A549 (cell line): ENCODE measurements at regions not wholly inside any gene's neighbourhood (a gene's known extent, or its start where the extent isn't known, plus 50 kb on each side); places are given as distances from the start of the nearest gene placed in this dataset.

Experiments used
- CBX2 ChIP-seq: fragments of 200-600 bp; sonication (generic); IDR thresholded peaks from 2 replicates; pipeline ENCODE4 v1.6.1; 2016; ENCODE audit warnings: low read depth, mild to moderate bottlenecking, borderline replicate concordance
- CTCF ChIP-seq: fragments of >200 bp; sonication (Bioruptor Twin); formaldehyde crosslinking; IDR thresholded peaks from 3 replicates; pipeline ENCODE4 v1.5.1; 2016
- HOXA7 ChIP-seq: fragments of 250-450 bp; sonication (Bioruptor Pico); IDR thresholded peaks from 2 replicates; pipeline ENCODE4 v1.5.0; 2020; ENCODE audit warnings: mild to moderate bottlenecking, moderate library complexity
- JUNB ChIP-seq: fragments of >200 bp; sonication (Bioruptor Twin); formaldehyde crosslinking; IDR thresholded peaks from 2 replicates; pipeline ENCODE4 v1.6.1; 2016
- KDM5A ChIP-seq: fragments of 200-600 bp; sonication (generic); IDR thresholded peaks from 2 replicates; pipeline ENCODE4 v1.6.1; 2016; ENCODE audit warnings: antibody characterized with exemption, mild to moderate bottlenecking
- MAFK ChIP-seq: fragments of 450-650 bp; IDR thresholded peaks from 2 replicates; pipeline ENCODE4 v1.6.1; 2014; ENCODE audit not compliant: partially characterized antibody
- MAX ChIP-seq: IDR thresholded peaks from 2 replicates; pipeline ENCODE4 v1.6.1; 2012
- NR3C1 ChIP-seq: fragments of >200 bp; sonication (Bioruptor Twin); formaldehyde crosslinking; IDR thresholded peaks from 3 replicates; pipeline ENCODE4 v1.6.1; 2017
- POLR2A ChIP-seq: IDR thresholded peaks from 2 replicates; pipeline ENCODE4 v1.6.1; 2012; ENCODE audit warnings: mild to moderate bottlenecking, low read length
- RAD21 ChIP-seq, 2 experiments: fragments of >200 bp in 1 of 2; sonication (Bioruptor Twin) in 1 of 2; formaldehyde crosslinking in 1 of 2; IDR thresholded peaks in 1 of 2; conservative IDR thresholded peaks in 1 of 2; 2 replicates in 1 of 2; 3 replicates in 1 of 2; pipeline ENCODE4 v1.6.1; 2012 to 2018; ENCODE audit warnings: inconsistent platforms in 1 of 2
- RCOR1 ChIP-seq: fragments of 150-350 bp; IDR thresholded peaks from 2 replicates; pipeline ENCODE4 v1.6.1; 2014; ENCODE audit warnings: antibody characterized with exemption, low read length, low read depth
- RFX5 ChIP-seq: fragments of 450-650 bp; IDR thresholded peaks from 2 replicates; pipeline ENCODE4 v1.7.1; 2014; ENCODE audit warnings: antibody characterized with exemption, mild to moderate bottlenecking, moderate library complexity
- USF2 ChIP-seq: fragments of 450-650 bp; IDR thresholded peaks from 2 replicates; pipeline ENCODE4 v1.6.1; 2014; ENCODE audit warnings: antibody characterized with exemption
- ZSCAN20 ChIP-seq: fragments of 250-450 bp; sonication (Bioruptor Pico); IDR thresholded peaks from 2 replicates; pipeline ENCODE4 v1.8.0; 2022; ENCODE audit warnings: mild to moderate bottlenecking, moderate library complexity

- TF ChIP-seq RAD21 (conservative IDR thresholded peaks at IDR 0.05 in 1 of 2, IDR thresholded peaks at IDR 0.05 in 1 of 2) (no peak), NR3C1 (no peak), USF2 (no peak), POLR2A (no peak), CBX2 (no peak), MAX (no peak), RFX5 (no peak), JUNB (no peak), MAFK (no peak), HOXA7 (no peak), RCOR1 (no peak), CTCF (no peak), KDM5A (no peak), ZSCAN20 (no peak)
Measured at GRCh38 chrX:149145845-149146285, 359.2 kb downstream of the IDS start.
